ENCODE measurements at regions not wholly inside any gene's neighbourhood (a gene's known extent, or its start where the extent isn't known, plus 50 kb on each side); places are given as distances from the start of the nearest gene placed in this dataset.
"Not testable (repeated sequence)": the region's sequence is repeated elsewhere in the genome, so short reads cannot be mapped to it uniquely, and the experiment has no call there.

- DNase-seq (ENCODE audit: low read depth): no peak
Measured at GRCh38 chr10:64576497-64576896, 1055.3 kb downstream of the REEP3 start.

- not testable (repeated sequence) for DNase-seq (ENCODE audit: low read depth)
Measured at GRCh38 chr10:64578757-64579156, 1057.6 kb downstream of the REEP3 start.

GRCh38 chr10:64586934-64587503 is 1065.8 kb downstream of the REEP3 start:
- no peak for DNase-seq (ENCODE audit: low read depth)

GRCh38 chr10:64594072-64594471 is 1072.9 kb downstream of the REEP3 start:
- no peak for DNase-seq (ENCODE audit: low read depth)

- DNase-seq (ENCODE audit: low read depth): no peak
Measured at GRCh38 chr10:64598600-64598999, 1077.4 kb downstream of the REEP3 start.

- DNase-seq (ENCODE audit: low read depth): no peak
Measured at GRCh38 chr10:64601298-64601697, 1080.1 kb downstream of the REEP3 start.

- DNase-seq (ENCODE audit: low read depth): no peak
Measured at GRCh38 chr10:64617085-64617484, 1095.9 kb downstream of the REEP3 start.

GRCh38 chr10:64619102-64619501 is 1097.9 kb downstream of the REEP3 start:
- no peak for DNase-seq (ENCODE audit: low read depth)

GRCh38 chr10:64626924-64627323 is 1105.7 kb downstream of the REEP3 start:
- DNase-seq (ENCODE audit: low read depth): no peak

- DNase-seq (ENCODE audit: low read depth): no peak
Measured at GRCh38 chr10:64630534-64630933, 1109.3 kb downstream of the REEP3 start.

- no peak for DNase-seq (ENCODE audit: low read depth)
Measured at GRCh38 chr10:64635906-64636305, 1114.7 kb downstream of the REEP3 start.

- DNase-seq (ENCODE audit: low read depth): no peak
Measured at GRCh38 chr10:64636461-64636860, 1115.3 kb downstream of the REEP3 start.

GRCh38 chr10:64637939-64638338 is 1116.7 kb downstream of the REEP3 start:
- no peak for DNase-seq (ENCODE audit: low read depth)

GRCh38 chr10:64648915-64649314 is 1127.7 kb downstream of the REEP3 start:
- DNase-seq (ENCODE audit: low read depth): no peak

- DNase-seq (ENCODE audit: low read depth): no peak
Measured at GRCh38 chr10:64658528-64658927, 1137.3 kb downstream of the REEP3 start.

GRCh38 chr10:64659311-64659710 is 1138.1 kb downstream of the REEP3 start:
- DNase-seq (ENCODE audit: low read depth): no peak

- no peak for DNase-seq (ENCODE audit: low read depth)
Measured at GRCh38 chr10:64682043-64682442, 1160.8 kb downstream of the REEP3 start.

GRCh38 chr10:64690194-64690593 is 1169.0 kb downstream of the REEP3 start:
- DNase-seq (ENCODE audit: low read depth): no peak

GRCh38 chr10:64699244-64699643 is 1178.0 kb downstream of the REEP3 start:
- no peak for DNase-seq (ENCODE audit: low read depth)

- not testable (repeated sequence) for DNase-seq (ENCODE audit: low read depth)
Measured at GRCh38 chr10:64702086-64702485, 1180.9 kb downstream of the REEP3 start.

GRCh38 chr10:64708884-64709681 is 1187.9 kb downstream of the REEP3 start:
- no peak for DNase-seq (ENCODE audit: low read depth)

- DNase-seq (ENCODE audit: low read depth): no peak
Measured at GRCh38 chr10:64726466-64726865, 1205.3 kb downstream of the REEP3 start.

- no peak for DNase-seq (ENCODE audit: low read depth)
Measured at GRCh38 chr10:64731016-64731415, 1209.8 kb downstream of the REEP3 start.

Measured in fibroblast of gingiva (primary cell).